NCI-H1417 (cell line): ENCODE measurements at regions not wholly inside any gene's neighbourhood (a gene's known extent, or its start where the extent isn't known, plus 50 kb on each side); places are given as distances from the start of the nearest gene placed in this dataset.

Source experiments
- DNase-seq, 3 experiments: peaks; one replicate each; lab custom pipeline; 2025; lab: John Stamatoyannopoulos, UW

GRCh38 chr5:167785901-167786300, 505.5 kb upstream of the WWC1 start:
- no peak for DNase-seq

GRCh38 chr5:167786871-167787578, 504.4 kb upstream of the WWC1 start:
- no peak for DNase-seq

GRCh38 chr5:167790045-167790444, 501.4 kb upstream of the WWC1 start:
- DNase-seq, result no peak

- DNase-seq, result no peak
These were observed 500.8 kb upstream of the WWC1 start for GRCh38 chr5:167790462-167791260.

GRCh38 chr5:167792514-167792913, 498.9 kb upstream of the WWC1 start:
- DNase-seq, result peak in 1 of 3 experiments; percentile 18

GRCh38 chr5:167793700-167794099, 497.7 kb upstream of the WWC1 start:
- no peak for DNase-seq

GRCh38 chr5:167794121-167794520, 497.3 kb upstream of the WWC1 start:
- peak in 1 of 3 experiments; percentile 10 for DNase-seq

GRCh38 chr5:167796672-167797071, 494.8 kb upstream of the WWC1 start:
- no peak for DNase-seq

GRCh38 chr5:167797933-167798332, 493.5 kb upstream of the WWC1 start:
- no peak for DNase-seq

GRCh38 chr5:167798448-167798847, 493.0 kb upstream of the WWC1 start:
- DNase-seq, result no peak

GRCh38 chr5:167800427-167800826, 491.0 kb upstream of the WWC1 start:
- DNase-seq, result no peak

GRCh38 chr5:167801999-167802398, 489.4 kb upstream of the WWC1 start:
- DNase-seq, result no peak

- no peak for DNase-seq
These were observed 488.6 kb upstream of the WWC1 start for GRCh38 chr5:167802755-167803431.

- DNase-seq, result no peak
These were observed 486.8 kb upstream of the WWC1 start for GRCh38 chr5:167804512-167805220.

GRCh38 chr5:167810573-167810972, 480.9 kb upstream of the WWC1 start:
- no peak for DNase-seq

GRCh38 chr5:167812871-167813270, 478.6 kb upstream of the WWC1 start:
- no peak for DNase-seq

- peak in 1 of 3 experiments; percentile 5 for DNase-seq
These were observed 478.1 kb upstream of the WWC1 start for GRCh38 chr5:167813389-167813788.

- no peak for DNase-seq
These were observed 477.4 kb upstream of the WWC1 start for GRCh38 chr5:167814040-167814439.

GRCh38 chr5:167814828-167815227, 476.6 kb upstream of the WWC1 start:
- DNase-seq, result no peak

- no peak for DNase-seq
These were observed 475.1 kb upstream of the WWC1 start for GRCh38 chr5:167816354-167816753.

- DNase-seq, result no peak
These were observed 474.6 kb upstream of the WWC1 start for GRCh38 chr5:167816864-167817263.

- no peak for DNase-seq
These were observed 472.0 kb upstream of the WWC1 start for GRCh38 chr5:167819406-167819805.
